ENCODE measurements at regions not wholly inside any gene's neighbourhood (a gene's known extent, or its start where the extent isn't known, plus 50 kb on each side); places are given as distances from the start of the nearest gene placed in this dataset.

DNA sequence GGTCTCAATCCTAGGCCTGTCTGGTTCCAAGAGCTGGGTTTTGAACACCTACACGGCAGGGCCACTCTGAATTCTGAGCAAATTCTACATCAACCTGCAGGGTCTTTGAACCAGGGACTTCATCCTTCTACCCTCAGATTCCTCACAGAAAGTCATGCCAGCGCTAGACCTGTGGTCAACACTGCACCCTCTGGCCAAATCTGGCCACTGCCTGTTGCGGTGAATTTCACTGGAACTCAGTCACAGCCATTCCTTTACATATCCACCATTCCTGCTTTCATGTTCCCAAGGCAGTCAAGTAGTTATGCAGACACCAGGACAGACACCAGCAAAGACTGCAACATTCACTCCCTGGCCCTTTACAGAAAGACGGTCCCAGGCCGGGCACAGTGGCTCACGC, 144.6 kb downstream of the C16orf95 start:
- 95% methylated on average over 6 of the region's 6 CpGs for WGBS
- H3K4me3 ChIP-seq (ENCODE audit: low read depth in 1 of 3, low read length in 3 of 3): no peak overlapping the region
- peaks cover 0 to 3% (median 1%) of the 10 kb centered on the region in 4 donors for H3K4me1 ChIP-seq (ENCODE audit: control insufficient read depth in 4 of 4, insufficient read depth in 4 of 4, low read length in 3 of 4)
- no peak for DNase-seq (ENCODE audit: low spot score)
- no peak overlapping the region for H3K9ac ChIP-seq (ENCODE audit: low read depth in 1 of 2, low read length in 2 of 2)
- H3K9me3 ChIP-seq (ENCODE audit: control insufficient read depth in 4 of 4, low read length in 3 of 4): no peaks in the 10 kb centered on the region
- H3K36me3 ChIP-seq (ENCODE audit: control insufficient read depth in 4 of 4, insufficient read depth in 3 of 4, low read depth in 1 of 4, low read length in 3 of 4): no peaks in the 10 kb centered on the region
- H3K27ac ChIP-seq (ENCODE audit: low read depth in 1 of 2, low read length in 2 of 2): no peak overlapping the region
- no peaks in the 10 kb centered on the region for H3K27me3 ChIP-seq (ENCODE audit: control insufficient read depth in 4 of 4, insufficient read depth in 4 of 4, low read length in 3 of 4)
- TF ChIP-seq FOXA1 (IDR thresholded peaks at IDR 0.05): no peak
- no peak for TF ChIP-seq ZBTB33 (IDR thresholded peaks at IDR 0.05)
- TF ChIP-seq FOXA2 (IDR thresholded peaks at IDR 0.05): no peak
- TF ChIP-seq, protein P1, sequence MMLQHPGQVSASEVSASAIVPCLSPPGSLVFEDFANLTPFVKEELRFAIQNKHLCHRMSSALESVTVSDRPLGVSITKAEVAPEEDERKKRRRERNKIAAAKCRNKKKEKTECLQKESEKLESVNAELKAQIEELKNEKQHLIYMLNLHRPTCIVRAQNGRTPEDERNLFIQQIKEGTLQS (IDR thresholded peaks at IDR 0.05): no peak
- TF ChIP-seq HNF4G (IDR thresholded peaks at IDR 0.05): no peak
- no peak for TF ChIP-seq EGR1 (IDR thresholded peaks at IDR 0.05; ENCODE audit: low read depth in 2 of 2)
- TF ChIP-seq RAD21 (IDR thresholded peaks at IDR 0.05): no peak
- no peak for TF ChIP-seq TAF1 (conservative IDR thresholded peaks at IDR 0.05)
- no peak for TF ChIP-seq JUND (IDR thresholded peaks at IDR 0.05)
- TF ChIP-seq MAX (IDR thresholded peaks at IDR 0.05): no peak
- no peak for TF ChIP-seq YY1 (IDR thresholded peaks at IDR 0.05)
- TF ChIP-seq RXRA (IDR thresholded peaks at IDR 0.05): no peak
- no peak for TF ChIP-seq CTCF (IDR thresholded peaks at IDR 0.05; ENCODE audit: low read depth, low read length, missing input control)
- no peak for TF ChIP-seq SP1 (IDR thresholded peaks at IDR 0.05)
- TF ChIP-seq REST (IDR thresholded peaks at IDR 0.05): no peak
- TF ChIP-seq HNF4A (conservative IDR thresholded peaks at IDR 0.05): no peak
- no peak for TF ChIP-seq NR2F2 (IDR thresholded peaks at IDR 0.05)
- no peak for TF ChIP-seq GABPA (IDR thresholded peaks at IDR 0.05 in 1 of 2, conservative IDR thresholded peaks at IDR 0.05 in 1 of 2)

Data from liver (tissue), 8 donors.